H1 (cell line): ENCODE measurements at regions not wholly inside any gene's neighbourhood (a gene's known extent, or its start where the extent isn't known, plus 50 kb on each side); places are given as distances from the start of the nearest gene placed in this dataset.

ENCODE experiments used
- CEBPB ChIP-seq: IDR thresholded peaks from 2 replicates; pipeline ENCODE4 v1.6.1; 2012; ENCODE audit warnings: low read depth, low read length
- CHD1 ChIP-seq: IDR thresholded peaks from 2 replicates; pipeline ENCODE4 v1.6.1; 2012; ENCODE audit warnings: low read depth, low read length, improper control_type of control experiment
- CTBP2 ChIP-seq: IDR thresholded peaks from 2 replicates; pipeline ENCODE4 v1.7.0; 2011; ENCODE audit warnings: borderline replicate concordance, mild to moderate bottlenecking, moderate library complexity, mixed read lengths, low read length; ENCODE audit not compliant: insufficient read depth, insufficient read length
- GTF2F1 ChIP-seq: IDR thresholded peaks from 2 replicates; pipeline ENCODE4 v1.6.1; 2012; ENCODE audit warnings: low read depth, low read length, improper control_type of control experiment, borderline replicate concordance
- PHF8 ChIP-seq: fragments of 200-600 bp; sonication (generic); conservative IDR thresholded peaks from 2 replicates; pipeline ENCODE4 v1.7.1; 2012; ENCODE audit warnings: low read depth, mild to moderate bottlenecking, inconsistent platforms, low read length, moderate library complexity
- RNF2 ChIP-seq: fragments of 200-900, 300-1000 bp; sonication (generic); IDR thresholded peaks from 2 replicates; pipeline ENCODE4 v1.7.1; 2016; ENCODE audit warnings: borderline replicate concordance, low read depth, mild to moderate bottlenecking, antibody characterized with exemption, low read length; ENCODE audit not compliant: poor library complexity, severe bottlenecking; ENCODE audit errors: missing control alignments
- RXRA ChIP-seq: IDR thresholded peaks from 2 replicates; pipeline ENCODE4 v1.6.1; 2011; ENCODE audit warnings: low read depth, mild to moderate bottlenecking, low read length, moderate library complexity; ENCODE audit not compliant: insufficient read depth
- SP1 ChIP-seq: IDR thresholded peaks from 2 replicates; pipeline ENCODE4 v1.6.1; 2011; ENCODE audit warnings: low read depth, low read length
- SP4 ChIP-seq: IDR thresholded peaks from 2 replicates; pipeline ENCODE4 v1.6.1; 2012; ENCODE audit warnings: low read length, inconsistent platforms
- ZNF274 ChIP-seq: IDR thresholded peaks from 2 replicates; pipeline ENCODE4 v1.7.0; 2012; ENCODE audit warnings: low read length, borderline replicate concordance; ENCODE audit errors: extremely low read depth
- TF ChIP-seq, protein P1 (sequence below): fragments of 300-600 bp; sonication (generic); IDR thresholded peaks from 2 replicates; pipeline ENCODE4 v1.7.1; 2012; ENCODE audit warnings: low read length, moderate library complexity, mild to moderate bottlenecking, inconsistent platforms; ENCODE audit not compliant: insufficient replicate concordance
- TF ChIP-seq, protein P2 (sequence below): IDR thresholded peaks from 2 replicates; pipeline ENCODE4 v1.6.1; 2012; ENCODE audit warnings: inconsistent platforms

DNA sequence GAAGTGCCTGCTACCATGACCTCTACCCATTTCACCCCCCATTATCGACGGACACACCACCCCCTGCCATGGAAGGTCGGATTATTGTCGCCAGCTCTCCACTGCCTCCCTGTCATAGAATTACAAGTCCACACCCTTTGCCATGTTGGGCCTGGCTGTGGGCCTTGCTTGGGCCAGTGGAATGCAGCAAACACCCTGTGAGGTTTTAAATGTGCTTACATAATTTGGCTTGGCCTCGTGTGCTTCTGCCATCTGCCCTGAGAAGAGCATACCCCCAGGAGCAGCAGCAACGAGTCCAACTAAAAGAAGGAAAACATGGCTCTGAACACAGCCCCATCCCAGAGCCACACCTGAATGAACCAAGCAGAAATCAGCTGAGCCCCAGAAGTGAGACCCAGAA is 94.1 kb upstream of the PRDM11 start (continued):
- TF ChIP-seq, protein P1, sequence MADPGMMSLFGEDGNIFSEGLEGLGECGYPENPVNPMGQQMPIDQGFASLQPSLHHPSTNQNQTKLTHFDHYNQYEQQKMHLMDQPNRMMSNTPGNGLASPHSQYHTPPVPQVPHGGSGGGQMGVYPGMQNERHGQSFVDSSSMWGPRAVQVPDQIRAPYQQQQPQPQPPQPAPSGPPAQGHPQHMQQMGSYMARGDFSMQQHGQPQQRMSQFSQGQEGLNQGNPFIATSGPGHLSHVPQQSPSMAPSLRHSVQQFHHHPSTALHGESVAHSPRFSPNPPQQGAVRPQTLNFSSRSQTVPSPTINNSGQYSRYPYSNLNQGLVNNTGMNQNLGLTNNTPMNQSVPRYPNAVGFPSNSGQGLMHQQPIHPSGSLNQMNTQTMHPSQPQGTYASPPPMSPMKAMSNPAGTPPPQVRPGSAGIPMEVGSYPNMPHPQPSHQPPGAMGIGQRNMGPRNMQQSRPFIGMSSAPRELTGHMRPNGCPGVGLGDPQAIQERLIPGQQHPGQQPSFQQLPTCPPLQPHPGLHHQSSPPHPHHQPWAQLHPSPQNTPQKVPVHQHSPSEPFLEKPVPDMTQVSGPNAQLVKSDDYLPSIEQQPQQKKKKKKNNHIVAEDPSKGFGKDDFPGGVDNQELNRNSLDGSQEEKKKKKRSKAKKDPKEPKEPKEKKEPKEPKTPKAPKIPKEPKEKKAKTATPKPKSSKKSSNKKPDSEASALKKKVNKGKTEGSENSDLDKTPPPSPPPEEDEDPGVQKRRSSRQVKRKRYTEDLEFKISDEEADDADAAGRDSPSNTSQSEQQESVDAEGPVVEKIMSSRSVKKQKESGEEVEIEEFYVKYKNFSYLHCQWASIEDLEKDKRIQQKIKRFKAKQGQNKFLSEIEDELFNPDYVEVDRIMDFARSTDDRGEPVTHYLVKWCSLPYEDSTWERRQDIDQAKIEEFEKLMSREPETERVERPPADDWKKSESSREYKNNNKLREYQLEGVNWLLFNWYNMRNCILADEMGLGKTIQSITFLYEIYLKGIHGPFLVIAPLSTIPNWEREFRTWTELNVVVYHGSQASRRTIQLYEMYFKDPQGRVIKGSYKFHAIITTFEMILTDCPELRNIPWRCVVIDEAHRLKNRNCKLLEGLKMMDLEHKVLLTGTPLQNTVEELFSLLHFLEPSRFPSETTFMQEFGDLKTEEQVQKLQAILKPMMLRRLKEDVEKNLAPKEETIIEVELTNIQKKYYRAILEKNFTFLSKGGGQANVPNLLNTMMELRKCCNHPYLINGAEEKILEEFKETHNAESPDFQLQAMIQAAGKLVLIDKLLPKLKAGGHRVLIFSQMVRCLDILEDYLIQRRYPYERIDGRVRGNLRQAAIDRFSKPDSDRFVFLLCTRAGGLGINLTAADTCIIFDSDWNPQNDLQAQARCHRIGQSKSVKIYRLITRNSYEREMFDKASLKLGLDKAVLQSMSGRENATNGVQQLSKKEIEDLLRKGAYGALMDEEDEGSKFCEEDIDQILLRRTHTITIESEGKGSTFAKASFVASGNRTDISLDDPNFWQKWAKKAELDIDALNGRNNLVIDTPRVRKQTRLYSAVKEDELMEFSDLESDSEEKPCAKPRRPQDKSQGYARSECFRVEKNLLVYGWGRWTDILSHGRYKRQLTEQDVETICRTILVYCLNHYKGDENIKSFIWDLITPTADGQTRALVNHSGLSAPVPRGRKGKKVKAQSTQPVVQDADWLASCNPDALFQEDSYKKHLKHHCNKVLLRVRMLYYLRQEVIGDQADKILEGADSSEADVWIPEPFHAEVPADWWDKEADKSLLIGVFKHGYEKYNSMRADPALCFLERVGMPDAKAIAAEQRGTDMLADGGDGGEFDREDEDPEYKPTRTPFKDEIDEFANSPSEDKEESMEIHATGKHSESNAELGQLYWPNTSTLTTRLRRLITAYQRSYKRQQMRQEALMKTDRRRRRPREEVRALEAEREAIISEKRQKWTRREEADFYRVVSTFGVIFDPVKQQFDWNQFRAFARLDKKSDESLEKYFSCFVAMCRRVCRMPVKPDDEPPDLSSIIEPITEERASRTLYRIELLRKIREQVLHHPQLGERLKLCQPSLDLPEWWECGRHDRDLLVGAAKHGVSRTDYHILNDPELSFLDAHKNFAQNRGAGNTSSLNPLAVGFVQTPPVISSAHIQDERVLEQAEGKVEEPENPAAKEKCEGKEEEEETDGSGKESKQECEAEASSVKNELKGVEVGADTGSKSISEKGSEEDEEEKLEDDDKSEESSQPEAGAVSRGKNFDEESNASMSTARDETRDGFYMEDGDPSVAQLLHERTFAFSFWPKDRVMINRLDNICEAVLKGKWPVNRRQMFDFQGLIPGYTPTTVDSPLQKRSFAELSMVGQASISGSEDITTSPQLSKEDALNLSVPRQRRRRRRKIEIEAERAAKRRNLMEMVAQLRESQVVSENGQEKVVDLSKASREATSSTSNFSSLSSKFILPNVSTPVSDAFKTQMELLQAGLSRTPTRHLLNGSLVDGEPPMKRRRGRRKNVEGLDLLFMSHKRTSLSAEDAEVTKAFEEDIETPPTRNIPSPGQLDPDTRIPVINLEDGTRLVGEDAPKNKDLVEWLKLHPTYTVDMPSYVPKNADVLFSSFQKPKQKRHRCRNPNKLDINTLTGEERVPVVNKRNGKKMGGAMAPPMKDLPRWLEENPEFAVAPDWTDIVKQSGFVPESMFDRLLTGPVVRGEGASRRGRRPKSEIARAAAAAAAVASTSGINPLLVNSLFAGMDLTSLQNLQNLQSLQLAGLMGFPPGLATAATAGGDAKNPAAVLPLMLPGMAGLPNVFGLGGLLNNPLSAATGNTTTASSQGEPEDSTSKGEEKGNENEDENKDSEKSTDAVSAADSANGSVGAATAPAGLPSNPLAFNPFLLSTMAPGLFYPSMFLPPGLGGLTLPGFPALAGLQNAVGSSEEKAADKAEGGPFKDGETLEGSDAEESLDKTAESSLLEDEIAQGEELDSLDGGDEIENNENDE, result no peak
- TF ChIP-seq CTBP2 (no peak), GTF2F1 (no peak), CHD1 (no peak), SP1 (no peak), CEBPB (no peak), SP4 (no peak), RXRA (no peak), PHF8 (no peak), RNF2 (no peak), ZNF274 (no peak)
- TF ChIP-seq, protein P2, sequence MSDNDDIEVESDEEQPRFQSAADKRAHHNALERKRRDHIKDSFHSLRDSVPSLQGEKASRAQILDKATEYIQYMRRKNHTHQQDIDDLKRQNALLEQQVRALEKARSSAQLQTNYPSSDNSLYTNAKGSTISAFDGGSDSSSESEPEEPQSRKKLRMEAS, result no peak
